Mucosa of gallbladder (tissue), 1 donor: ENCODE measurements at regions not wholly inside any gene's neighbourhood (a gene's known extent, or its start where the extent isn't known, plus 50 kb on each side); places are given as distances from the start of the nearest gene placed in this dataset.

Source experiments
- DNase-seq: peaks from one replicate; pipeline ENCODE4 v3.0.0-alpha.2; 2020; ENCODE audit warnings: low spot score
- donor health status: DM: no; HTN: no; CAD: no.

DNA sequence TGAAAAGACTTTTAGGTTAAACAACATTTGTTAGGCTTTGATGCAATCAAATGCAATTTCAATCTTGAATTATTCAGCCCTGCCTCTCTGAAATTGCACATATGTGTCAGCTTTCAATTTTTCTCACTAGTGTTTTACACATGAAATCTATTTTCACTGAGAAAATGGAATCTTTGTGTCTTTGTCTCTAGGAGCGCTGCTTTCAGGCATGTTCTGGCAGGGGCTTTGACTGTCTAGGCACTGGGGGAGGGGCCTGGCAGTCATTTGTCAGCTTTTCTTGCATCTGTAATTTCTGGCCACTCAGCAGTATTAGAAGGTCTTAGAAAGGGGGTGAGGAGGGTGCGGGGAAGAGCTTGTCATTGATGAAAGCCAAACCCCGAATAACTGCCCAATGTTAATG, 264.4 kb downstream of the PTPRC start:
- no peak for DNase-seq

DNA sequence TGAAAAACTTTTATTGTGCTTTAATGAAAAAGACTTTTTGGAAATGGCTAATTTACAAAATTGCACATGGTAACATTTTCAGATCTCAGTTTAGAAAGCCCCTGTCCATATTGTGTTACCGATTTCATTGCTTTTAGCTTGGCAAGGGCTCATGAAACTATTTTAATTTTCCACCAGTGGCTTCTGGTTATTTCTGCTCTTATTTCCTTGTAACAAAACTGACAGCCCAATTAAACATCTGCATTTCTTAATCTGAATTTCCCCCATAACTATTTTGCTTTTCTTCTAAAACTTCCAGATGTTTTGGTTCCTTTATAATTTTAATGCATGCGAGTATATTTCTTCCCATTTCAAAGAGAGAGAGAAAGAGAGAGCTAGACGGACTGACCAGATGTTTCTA, 264.8 kb downstream of the PTPRC start:
- DNase-seq = no peak

DNA sequence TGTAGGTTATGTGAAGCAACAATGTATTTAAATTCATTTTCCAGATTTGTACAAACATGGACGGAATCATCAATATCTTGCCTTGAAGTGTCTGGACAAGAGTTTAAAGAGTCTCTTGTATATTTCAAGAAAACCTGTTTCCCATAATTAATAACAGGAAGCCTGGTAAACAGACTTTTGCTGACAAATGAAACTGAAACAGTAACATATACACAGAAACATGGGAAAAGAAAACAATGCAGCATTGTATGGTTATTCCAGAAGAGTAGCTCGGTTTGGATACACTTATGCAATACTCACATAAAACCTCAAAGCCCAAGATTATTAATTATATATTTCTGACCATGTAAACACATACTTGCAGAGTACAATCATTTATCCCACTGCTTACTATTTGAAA, 265.5 kb downstream of the PTPRC start:
- no peak for DNase-seq

DNA sequence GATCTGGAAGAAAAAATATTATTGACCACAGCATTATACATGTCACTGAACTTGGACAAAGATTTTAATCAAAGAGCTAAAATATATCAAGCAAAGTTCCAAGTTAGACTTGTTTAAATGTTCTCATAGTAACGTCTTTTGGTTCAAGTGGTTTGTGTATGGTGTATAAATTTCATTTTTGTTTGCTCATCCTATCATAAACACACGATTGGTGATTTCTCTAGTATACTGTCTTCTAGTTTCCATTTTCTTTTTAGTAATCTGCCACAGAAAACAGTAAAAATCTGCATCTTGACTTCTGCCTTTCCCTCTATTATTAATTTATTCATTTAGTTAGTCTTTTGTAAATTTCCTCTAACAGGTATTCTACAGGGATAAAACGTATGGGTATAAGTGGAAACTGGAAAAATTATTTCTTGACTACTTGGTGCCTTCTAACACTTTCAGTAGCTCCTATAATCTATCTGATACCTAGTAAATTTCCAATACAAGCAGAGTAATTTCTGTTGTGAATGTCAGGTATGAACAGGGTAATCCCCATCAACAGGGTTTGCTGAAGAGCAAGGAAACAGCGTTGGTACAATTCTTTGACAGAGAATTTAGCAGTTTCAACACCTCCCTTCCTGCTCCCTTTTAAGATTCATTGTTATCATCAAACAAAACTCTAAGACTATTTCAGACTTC, 268.0 kb downstream of the PTPRC start:
- no peak for DNase-seq

DNA sequence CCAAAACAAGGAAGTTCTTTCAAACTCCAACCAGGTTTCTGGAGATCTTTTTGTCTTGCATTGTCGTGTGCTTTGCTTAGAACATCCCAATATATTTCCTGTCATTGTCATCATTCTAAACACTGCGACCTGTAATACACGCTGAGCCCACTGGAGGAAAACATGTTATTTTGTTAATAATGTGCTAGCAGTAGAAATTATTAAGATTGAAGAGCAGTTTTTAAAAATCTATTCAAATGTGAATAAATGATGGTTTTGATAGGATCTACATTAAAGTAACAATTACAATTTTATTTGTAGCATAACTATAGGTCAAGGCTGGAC, 268.5 kb downstream of the PTPRC start:
- DNase-seq = no peak

DNA sequence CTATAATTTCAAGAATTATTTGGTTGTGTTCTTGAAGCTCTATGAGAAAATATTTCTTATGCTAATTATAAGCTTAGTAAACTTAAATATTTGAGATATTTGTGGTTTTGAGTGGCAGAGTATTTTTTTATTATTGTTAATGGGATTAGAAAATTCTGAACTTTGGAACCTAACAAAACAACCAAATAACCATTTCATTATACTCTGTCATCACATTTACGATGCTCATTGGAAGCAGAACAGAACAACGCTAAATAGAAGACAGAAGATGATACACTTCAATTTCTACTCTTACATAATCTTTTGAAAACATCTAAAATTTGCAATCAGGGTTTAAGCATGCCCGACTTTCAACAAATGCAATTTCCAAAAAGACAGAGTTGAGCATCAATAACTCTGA, 270.2 kb downstream of the PTPRC start:
- DNase-seq = no peak

DNA sequence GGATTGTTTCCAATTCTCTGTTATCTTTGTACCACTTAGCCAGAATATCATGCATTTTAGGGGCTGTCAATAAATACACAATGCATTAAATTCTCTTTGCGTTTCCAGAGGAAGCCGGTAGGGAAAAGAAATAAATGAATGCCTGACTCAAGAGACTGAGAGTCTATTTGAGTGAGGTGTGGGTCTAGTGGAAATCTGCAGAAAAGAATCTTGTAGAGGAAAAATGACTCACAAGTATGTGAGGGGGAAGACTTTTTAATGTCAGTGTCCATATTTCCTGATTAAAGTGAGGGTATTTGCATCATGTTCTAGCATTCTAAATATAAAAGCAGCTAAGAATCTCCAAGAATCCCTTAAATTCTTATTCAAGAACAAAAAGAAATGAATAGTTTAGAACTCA, 271.1 kb downstream of the PTPRC start:
- no peak for DNase-seq

DNA sequence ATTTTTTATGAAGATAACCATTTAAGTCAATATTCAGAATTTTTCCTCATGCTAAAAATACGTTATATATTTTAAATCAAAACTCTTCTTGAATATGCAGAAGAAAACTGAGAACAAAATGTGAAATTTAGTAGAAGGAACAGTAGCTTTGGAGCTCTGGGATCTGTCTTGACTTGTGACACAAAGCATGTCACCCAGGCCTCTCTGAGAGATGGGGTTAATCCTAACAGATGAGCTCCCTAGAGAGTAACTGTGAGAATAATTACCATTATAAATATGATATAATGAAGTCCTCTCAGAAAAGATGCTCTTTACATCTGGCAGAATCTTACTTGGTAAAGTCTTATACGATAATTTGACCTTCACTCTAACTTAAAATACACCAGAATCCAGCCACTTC, 272.0 kb downstream of the PTPRC start:
- no peak for DNase-seq

DNA sequence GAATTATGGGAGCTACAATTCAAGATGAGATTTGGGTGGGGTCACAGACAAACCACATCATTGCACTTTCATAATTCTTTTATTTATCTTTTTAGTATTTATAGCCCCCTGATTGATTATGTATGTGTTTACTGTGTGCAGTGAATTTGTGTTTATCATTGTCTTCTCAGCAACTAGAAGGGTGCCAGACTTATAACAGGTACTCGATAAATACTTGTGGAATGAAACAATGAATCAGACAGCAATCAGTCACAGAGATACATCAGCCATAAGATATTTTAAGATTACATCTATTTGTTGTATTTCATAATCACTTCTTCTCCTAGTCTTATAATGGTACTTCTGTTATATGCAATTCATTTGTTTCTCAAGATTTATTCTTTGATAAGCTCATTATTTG, 273.2 kb downstream of the PTPRC start:
- DNase-seq = no peak

DNA sequence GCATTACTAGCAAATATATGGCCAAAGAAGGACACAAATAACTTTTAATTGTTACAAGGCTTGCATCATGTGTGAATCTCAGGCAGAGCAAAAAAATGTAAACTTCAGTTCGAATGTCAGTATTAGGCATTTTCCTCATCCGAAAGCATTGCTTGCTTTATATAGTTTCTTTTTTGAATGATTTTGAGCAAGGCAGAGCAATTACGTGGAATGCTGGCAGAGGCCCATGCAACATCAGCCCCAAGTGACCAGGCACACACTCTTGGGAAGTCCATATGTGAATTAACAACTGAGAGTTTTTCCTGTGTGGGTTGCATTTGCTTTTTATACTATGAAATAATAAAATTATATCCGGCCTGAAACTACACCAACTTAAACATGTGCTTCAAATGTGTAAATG, 274.8 kb downstream of the PTPRC start:
- DNase-seq = no peak

DNA sequence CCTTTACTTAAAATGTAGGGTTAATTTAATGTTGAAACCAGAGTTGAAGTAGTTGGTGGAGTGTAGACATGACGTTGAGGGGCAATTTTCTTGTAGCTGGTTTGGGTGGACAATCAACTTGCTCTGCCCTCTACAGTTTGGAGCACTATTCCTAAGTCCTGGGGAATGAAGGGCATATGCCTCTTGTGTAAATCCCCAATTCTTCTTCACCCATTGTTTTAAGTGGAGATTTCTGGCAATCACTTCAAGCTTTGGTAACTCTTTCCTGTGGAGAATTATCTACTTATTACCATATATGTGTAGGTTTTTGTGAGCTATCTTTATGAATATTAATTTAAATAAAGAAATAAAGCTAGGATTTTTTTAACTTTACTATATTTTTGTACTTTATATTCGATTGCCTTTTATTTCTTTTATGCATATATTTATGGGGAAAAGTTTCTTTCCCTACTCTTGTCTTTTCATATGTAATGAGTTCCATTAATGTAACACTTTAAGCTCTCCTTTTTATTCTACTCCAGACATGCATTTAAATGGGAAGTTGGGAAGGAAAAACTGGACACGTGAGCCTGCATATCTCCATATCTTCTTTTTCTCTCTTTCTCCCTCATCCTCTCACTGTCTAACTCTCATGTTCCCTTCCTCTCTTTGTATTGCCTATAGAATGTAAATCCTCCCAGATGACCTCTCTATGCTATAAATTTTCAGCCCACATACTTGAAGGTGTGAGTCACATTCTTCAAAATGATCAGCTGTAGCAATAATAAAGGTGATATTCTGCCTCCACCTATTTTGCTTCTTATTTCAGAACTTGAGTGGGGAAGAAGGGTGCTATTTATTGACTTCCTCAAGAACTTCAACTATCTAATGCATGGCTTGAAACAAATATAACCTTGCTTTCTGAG, 276.7 kb downstream of the PTPRC start:
- no peak for DNase-seq

DNA sequence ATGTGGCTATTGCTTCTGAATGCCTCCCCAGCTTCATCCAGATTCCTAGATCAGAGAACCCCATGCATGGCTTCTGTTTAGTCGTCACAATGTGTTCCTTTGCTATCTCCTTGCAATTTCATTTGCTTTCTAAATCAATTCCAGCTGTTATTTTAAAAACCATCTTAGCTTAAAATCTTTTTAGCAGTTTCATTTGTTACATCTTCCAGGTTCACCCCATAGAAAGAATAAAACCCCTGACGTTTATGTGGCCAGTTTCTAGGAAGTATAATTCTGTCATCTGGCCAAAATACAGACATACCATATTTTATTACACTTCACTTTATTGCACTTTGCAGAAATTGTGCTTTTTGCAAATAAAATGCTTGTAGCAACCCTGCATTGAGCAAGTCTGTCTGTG, 278.4 kb downstream of the PTPRC start:
- DNase-seq = no peak

DNA sequence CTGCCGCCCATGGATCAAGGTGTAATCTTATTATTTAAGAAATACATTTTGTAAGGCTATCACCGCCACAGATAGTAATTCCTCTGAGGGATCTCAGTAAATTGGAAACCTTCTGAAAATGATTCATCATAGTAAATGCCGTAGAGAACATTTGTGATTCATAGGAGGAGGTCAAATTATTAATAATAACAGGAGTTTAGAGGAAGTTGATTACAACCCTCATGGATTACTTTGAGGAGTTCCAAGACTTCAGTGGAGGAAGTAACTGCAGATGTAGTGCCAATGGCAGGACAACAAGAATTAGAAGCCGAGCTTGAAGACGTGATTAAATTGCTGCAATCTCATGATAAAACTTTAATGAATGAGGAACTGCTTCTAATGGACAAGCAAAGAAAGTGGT, 280.1 kb downstream of the PTPRC start:
- no peak for DNase-seq

DNA sequence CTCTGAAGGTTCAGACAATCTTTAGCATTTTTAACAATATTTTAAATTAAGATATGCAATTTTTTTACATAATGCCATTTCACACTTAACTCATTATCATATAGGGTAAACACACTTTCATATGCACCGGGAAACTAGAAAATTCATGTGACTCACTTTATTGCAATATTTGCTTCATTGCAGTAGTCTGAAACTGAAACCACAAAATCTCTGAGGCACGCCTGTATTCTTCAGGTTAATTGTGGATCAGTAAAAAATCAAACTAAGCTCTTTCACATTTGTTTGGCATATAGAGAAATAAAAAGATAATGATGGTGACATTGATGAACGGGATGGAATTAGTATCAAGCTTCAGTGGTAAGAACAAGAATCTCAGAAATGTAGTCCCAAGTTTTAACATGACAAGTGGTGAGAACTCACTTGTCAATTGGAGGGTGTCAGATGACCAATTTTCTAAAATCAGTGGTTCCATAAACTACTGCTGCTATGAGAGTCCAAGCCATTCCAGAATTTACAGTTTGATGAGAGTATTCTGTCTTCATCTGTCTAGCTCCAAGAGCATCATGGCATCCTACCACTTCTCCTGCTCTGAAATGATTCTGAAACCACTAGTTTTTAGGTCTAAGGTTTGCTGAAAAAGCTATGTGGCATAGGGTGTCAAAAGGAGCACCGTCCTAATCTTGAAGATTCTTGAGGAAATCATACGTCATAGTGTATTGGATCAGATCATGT, 281.0 kb downstream of the PTPRC start:
- no peak for DNase-seq

DNA sequence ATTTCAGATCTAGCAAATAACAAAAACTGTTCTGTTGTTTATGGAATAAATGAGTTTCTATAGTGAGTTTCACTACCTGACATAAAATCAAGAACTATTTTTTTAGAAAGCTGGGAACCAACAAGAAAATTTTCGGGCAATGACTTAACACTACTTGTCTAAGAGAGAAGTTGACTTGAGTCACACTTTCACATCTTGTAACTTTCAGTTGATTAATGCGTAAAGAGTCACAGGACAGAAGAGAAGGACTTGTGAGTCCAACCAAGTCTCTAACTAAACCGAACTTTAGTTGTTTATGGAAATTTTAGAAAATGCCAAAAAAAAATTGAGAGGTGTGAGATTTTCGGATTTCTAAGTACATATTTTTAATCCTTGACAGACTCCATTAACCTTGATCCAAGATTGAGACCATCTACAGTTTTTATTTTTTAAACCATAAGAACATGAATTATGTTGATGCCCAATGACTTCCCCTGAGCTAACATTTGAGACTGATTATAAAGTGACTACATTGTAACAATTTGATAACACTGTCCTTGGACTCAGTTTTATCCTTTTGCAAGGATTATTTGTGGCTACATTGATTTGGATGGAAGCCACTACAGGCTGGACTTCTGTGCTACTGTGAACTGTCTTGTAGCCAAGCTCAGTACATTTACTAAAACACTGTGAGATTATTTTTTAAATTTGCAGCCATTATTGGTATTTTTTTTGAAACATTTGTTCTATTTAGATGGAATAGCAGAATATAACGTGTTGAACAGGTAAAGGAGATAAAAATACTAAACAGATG, 284.0 kb downstream of the PTPRC start:
- DNase-seq = no peak

DNA sequence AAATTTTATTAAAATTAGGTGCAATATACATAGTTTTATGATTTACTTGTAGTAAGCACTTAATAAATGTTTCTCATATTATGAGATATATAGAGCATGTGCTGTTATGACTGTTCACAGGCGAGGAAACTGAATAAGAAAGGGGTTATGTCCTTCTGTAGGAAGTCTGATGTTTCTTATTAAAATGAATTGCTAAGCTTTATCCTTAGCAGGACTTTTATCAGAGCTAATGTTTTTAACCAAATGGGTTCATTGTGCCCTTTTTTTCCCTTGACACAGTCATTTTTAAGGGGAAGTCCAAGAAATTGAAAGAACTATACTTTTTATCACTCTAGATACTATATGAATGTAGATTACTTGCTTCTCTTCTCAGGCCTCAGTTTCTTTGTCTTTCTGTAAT, 285.2 kb downstream of the PTPRC start:
- no peak for DNase-seq

DNA sequence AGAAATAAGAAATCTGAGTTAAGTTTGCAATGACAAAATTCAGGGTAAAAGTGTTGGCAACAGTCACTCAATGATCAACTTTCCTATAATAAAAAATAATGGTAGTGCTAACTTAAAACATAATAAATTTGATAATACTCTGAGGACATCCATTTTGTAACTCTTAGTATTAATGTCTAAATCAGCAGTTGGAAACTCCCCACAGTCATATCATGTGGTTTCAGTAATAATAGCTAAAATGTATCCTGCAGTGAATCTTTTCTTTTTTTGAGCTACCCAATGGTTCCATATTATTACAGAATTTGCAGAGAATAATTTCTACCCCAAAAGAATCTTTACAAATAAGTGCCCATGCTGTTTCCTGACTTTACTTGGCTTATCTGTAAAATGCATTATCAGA, 286.7 kb downstream of the PTPRC start:
- DNase-seq = no peak

DNA sequence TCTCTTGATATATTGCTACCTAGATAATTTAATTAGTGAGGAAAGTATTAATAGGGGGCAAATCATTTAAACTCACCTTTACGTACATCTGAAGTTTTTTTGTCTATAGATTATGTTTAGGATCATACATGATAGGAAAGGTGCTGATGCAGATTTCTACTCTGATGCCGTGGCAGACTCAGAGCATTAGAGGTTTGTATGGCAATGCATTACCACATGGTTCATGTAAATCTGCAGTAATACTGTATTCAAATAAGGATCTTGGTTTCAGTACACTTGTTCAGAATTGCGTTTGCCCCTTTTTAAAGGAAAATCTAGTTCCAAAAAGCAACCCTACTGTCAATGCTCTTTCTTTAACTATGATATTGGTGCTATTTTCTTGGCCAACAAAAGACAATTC, 288.3 kb downstream of the PTPRC start:
- no peak for DNase-seq

DNA sequence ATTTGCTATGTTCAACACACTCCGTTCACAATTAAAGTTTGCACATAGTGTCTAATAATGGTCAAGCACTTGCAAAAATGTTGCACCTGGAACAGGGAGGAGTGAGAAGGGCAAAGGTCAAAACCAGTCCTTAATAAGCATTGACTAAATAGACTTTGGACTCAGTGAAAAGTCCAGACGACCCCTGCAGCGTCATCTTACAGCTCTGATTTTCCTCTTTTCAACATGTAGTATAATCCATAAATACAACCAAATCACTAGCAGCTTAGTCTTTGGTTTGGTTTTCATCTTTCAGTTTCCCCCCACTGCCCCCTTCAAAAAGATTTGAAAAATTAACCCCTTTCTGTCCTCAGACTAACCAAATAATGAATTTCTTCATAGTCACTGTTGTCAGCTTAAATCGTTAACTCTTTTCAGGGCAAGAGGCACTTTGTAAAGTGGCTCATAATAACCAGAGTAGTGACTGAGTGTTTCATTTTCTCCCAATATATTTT, 290.3 kb downstream of the PTPRC start:
- peak; percentile 19 for DNase-seq

DNA sequence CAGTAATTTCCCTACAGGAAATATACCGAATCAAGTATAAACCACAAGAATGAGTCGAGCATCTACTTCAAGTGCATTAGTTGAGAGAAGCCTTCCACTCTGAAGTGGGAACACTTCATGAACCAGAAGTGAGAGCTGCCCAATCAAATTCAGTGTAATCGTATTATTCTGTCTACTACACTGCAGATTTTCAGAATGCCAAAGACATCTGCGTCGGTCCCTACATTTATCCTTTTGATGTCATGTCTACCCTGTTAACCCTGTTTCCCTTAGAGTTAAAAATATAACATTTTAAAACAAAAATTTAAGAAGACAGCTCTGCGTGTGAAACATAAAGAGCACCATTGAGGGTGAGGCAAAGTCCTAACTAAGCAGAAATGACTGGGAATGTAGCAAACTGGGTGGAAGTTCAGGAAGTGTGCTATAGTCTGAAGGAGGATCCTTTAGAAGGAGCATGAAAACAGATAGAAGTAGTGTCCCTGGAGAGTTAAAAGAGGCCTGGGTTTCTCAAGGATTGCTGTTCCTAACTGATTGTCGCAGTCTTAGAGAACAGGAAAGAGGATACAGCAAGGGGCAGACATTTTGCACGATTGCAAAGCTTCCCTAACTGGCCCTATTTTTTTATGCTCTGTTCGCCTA, 291.2 kb downstream of the PTPRC start:
- no peak for DNase-seq

DNA sequence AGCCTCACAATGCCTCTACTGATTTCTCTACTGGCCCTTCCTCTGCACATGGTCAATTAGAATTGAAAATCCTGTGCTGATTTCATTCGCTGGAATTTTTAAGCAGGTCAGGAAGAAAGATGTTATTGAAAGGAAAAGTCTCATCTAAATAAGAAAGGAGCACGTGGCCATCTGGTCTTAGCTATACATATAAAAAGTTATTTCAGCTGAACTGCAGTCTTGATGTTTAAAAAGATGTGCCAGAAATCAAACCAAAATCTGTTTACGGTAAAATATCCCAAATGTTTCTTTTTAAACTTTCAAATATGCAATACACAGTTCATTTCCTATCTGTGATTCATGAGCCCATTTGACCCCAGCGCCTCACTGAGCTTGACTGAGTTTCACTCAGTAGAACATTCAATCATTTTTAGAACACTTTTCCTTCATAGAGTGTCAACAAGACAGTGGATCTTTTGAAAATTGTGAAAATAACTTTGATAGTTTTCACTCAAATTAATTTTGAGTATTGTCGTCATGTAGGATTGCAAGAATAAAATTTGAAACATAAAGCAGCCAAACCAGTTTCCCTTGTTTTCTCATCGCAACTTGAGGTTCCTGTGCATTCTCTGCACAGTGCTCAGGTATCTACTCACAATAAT, 293.6 kb downstream of the PTPRC start:
- no peak for DNase-seq
